ENCODE measurements at regions not wholly inside any gene's neighbourhood (a gene's known extent, or its start where the extent isn't known, plus 50 kb on each side); places are given as distances from the start of the nearest gene placed in this dataset.

- ATAC-seq = no peak
- TF ChIP-seq TOX (CRISPR knock-in tag; IDR thresholded peaks at IDR 0.05; ENCODE audit: borderline replicate concordance) (no peak), ARNTL (CRISPR knock-in tag; IDR thresholded peaks at IDR 0.05; ENCODE audit: borderline replicate concordance, low read depth) (no peak), PATZ1 (CRISPR knock-in tag; IDR thresholded peaks at IDR 0.05; ENCODE audit: borderline replicate concordance) (no peak), BACH2 (CRISPR knock-in tag; IDR thresholded peaks at IDR 0.05; ENCODE audit: borderline replicate concordance) (no peak), ZNF8 (CRISPR knock-in tag; IDR thresholded peaks at IDR 0.05) (no peak), CREB5 (CRISPR knock-in tag; IDR thresholded peaks at IDR 0.05; ENCODE audit: low read depth) (no peak), ZFP30 (CRISPR knock-in tag; IDR thresholded peaks at IDR 0.05) (no peak), SNAI2 (CRISPR knock-in tag; IDR thresholded peaks at IDR 0.05) (no peak), PPARA (CRISPR knock-in tag; IDR thresholded peaks at IDR 0.05; ENCODE audit: borderline replicate concordance) (no peak), ESRRG (CRISPR knock-in tag; IDR thresholded peaks at IDR 0.05) (no peak), CSDC2 (CRISPR knock-in tag; IDR thresholded peaks at IDR 0.05) (no peak), ZC3H10 (CRISPR knock-in tag; IDR thresholded peaks at IDR 0.05) (no peak), ZNF70 (CRISPR knock-in tag; IDR thresholded peaks at IDR 0.05) (no peak)
Observed at GRCh38 chr4:105042451-105042850, 104.2 kb upstream of the TET2 start.

GRCh38 chr4:105050896-105051295 is 95.8 kb upstream of the TET2 start:
- peak; percentile 88 for ATAC-seq
- TF ChIP-seq SNAI2 (CRISPR knock-in tag; IDR thresholded peaks at IDR 0.05) (no peak), PATZ1 (CRISPR knock-in tag; IDR thresholded peaks at IDR 0.05; ENCODE audit: borderline replicate concordance) (no peak), ZNF565 (CRISPR knock-in tag; conservative IDR thresholded peaks at IDR 0.05; ENCODE audit: low read depth) (no peak), TOX (CRISPR knock-in tag; IDR thresholded peaks at IDR 0.05; ENCODE audit: borderline replicate concordance) (no peak), PPARA (CRISPR knock-in tag; IDR thresholded peaks at IDR 0.05; ENCODE audit: borderline replicate concordance) (no peak)

GRCh38 chr4:105057370-105058105 is 89.1 kb upstream of the TET2 start:
- no peak for TF ChIP-seq OSR1 (CRISPR knock-in tag; IDR thresholded peaks at IDR 0.05)
- no peak for TF ChIP-seq ARNTL (CRISPR knock-in tag; IDR thresholded peaks at IDR 0.05; ENCODE audit: borderline replicate concordance, low read depth)
- no peak for TF ChIP-seq ZFP3 (CRISPR knock-in tag; IDR thresholded peaks at IDR 0.05)
- no peak for TF ChIP-seq TCF4 (CRISPR knock-in tag; IDR thresholded peaks at IDR 0.05; ENCODE audit: borderline replicate concordance)
- TF ChIP-seq CSRNP3 (CRISPR knock-in tag; IDR thresholded peaks at IDR 0.05) = no peak
- TF ChIP-seq ZNF565 (CRISPR knock-in tag; conservative IDR thresholded peaks at IDR 0.05; ENCODE audit: low read depth) = no peak
- no peak for TF ChIP-seq ISL1 (CRISPR knock-in tag; IDR thresholded peaks at IDR 0.05)
- no peak for TF ChIP-seq ZC3H10 (CRISPR knock-in tag; IDR thresholded peaks at IDR 0.05)
- no peak for TF ChIP-seq CREB5 (CRISPR knock-in tag; IDR thresholded peaks at IDR 0.05; ENCODE audit: low read depth)
- no peak for TF ChIP-seq ZNF8 (CRISPR knock-in tag; IDR thresholded peaks at IDR 0.05)
- TF ChIP-seq CSDC2 (CRISPR knock-in tag; IDR thresholded peaks at IDR 0.05) = no peak
- TF ChIP-seq ESRRG (CRISPR knock-in tag; IDR thresholded peaks at IDR 0.05) = no peak
- no peak for TF ChIP-seq RARB (CRISPR knock-in tag; IDR thresholded peaks at IDR 0.05)
- TF ChIP-seq ZNF70 (CRISPR knock-in tag; IDR thresholded peaks at IDR 0.05) = no peak
- no peak for TF ChIP-seq BACH2 (CRISPR knock-in tag; IDR thresholded peaks at IDR 0.05; ENCODE audit: borderline replicate concordance)
- ATAC-seq = peak; percentile 3; the same call in 2 of the 3 replicates

Measured in SK-N-SH treated with all-trans-retinoic acid at 6 μM for 48 hours (cell line).